ENCODE measurements at regions not wholly inside any gene's neighbourhood (a gene's known extent, or its start where the extent isn't known, plus 50 kb on each side); places are given as distances from the start of the nearest gene placed in this dataset.

DNA sequence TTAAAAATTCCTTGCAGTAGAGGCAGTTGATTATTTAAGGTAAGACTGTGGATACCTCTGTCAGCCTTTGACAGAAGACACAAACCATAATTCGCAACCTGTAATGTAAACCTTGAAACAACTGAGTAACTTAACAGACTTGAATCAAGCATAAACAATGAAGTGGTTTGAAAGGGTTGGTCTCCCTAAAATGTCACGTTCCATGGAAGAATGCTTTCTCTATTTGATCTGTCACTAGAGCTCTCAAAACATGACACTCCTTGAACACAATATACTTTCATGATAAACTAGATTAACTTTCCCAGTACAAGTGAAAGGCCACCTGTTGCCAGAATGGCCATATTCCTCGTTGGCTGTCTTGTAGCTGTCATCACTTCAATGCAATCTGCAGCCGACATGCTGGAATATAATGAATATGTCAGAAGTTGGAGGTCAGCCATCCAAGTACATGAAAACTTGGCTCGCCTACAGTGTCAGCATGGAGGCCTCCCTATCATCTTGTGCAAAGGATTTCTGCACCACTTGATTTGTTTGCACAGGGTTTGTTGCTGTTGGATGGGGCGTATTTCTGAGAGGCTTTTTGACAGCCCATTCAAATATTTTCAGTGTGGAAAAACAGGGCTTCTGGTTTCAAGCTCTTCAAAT is 228.0 kb downstream of the TLE4 start:
- DNase-seq (ENCODE audit: extremely low read depth in 1 of 2, low read depth in 1 of 2): no peak

- DNase-seq (ENCODE audit: extremely low read depth in 1 of 2, low read depth in 1 of 2): no peak
Measured at GRCh38 chr9:79798450-79798849, 226.7 kb downstream of the TLE4 start.

DNA sequence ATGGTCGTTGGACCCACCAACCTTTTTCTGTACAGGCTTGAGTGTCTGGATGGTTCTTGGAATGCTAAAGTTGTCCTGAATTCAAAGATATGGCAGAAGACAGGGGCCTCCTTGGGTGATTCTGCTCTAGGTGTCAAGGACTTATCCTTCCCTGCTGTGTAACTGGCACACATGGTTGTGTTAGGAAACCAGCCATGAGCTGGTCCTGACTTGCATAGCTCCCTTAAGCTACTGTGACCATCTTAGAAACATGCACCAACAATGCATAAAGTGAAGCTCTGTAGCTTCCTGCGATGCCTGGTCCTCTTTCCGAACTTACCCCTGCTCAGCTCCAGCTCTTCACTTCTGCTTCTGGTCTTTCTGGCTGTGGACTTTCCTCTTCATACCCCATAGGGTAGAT is 224.6 kb downstream of the TLE4 start:
- no peak for DNase-seq (ENCODE audit: extremely low read depth in 1 of 2, low read depth in 1 of 2)

GRCh38 chr9:79788662-79789061 is 216.9 kb downstream of the TLE4 start:
- DNase-seq (ENCODE audit: extremely low read depth in 1 of 2, low read depth in 1 of 2): no peak

GRCh38 chr9:79781263-79781662 is 209.5 kb downstream of the TLE4 start:
- no peak for DNase-seq (ENCODE audit: extremely low read depth in 1 of 2, low read depth in 1 of 2)

- no peak for DNase-seq (ENCODE audit: extremely low read depth in 1 of 2, low read depth in 1 of 2)
Measured at GRCh38 chr9:79780559-79780958, 208.8 kb downstream of the TLE4 start.

- no peak for DNase-seq (ENCODE audit: extremely low read depth in 1 of 2, low read depth in 1 of 2)
Measured at GRCh38 chr9:79779901-79780300, 208.1 kb downstream of the TLE4 start.

DNA sequence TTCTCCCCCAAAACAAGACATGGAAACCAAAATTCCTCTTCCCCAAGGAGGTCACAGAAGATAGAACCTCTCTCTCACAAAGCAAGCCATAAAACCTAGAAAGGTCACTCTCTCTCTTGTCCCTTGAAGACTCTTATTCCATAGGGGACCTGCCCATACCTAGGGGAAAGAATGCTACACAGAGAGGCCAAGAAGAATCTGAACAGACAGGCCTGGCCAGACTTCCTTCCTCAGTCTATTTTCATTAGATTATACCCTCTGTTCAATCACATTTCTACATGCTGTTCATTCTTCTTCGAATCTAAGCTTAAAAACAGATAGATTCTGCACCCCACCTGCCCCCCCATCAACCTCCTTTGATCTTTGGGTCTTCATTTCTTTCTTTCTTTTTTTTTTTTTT is 206.8 kb downstream of the TLE4 start:
- no peak for DNase-seq (ENCODE audit: extremely low read depth in 1 of 2, low read depth in 1 of 2)

GRCh38 chr9:79776581-79776980 is 204.8 kb downstream of the TLE4 start:
- DNase-seq (ENCODE audit: extremely low read depth in 1 of 2, low read depth in 1 of 2): no peak
